ENCODE measurements at regions not wholly inside any gene's neighbourhood (a gene's known extent, or its start where the extent isn't known, plus 50 kb on each side); places are given as distances from the start of the nearest gene placed in this dataset.
"Not testable (repeated sequence)": the region's sequence is repeated elsewhere in the genome, so short reads cannot be mapped to it uniquely, and the experiment has no call there.

DNA sequence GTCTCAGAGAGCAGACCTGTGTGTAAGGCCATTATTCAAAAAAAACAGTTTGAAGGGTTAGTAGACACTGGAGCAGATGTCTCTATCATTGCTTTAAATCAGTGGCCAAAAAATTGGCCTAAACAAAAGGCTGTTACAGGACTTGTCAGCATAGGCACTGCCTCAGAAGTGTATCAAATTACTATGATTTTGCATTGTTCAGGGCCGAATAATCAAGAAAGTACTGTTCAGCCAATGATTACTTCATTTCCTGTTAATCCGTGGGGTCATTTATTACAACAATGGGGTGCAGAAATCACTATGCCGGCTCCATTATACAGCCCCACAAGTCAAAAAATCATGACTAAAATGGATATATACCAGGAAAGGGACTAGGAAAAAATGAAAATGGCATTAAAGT is 160.3 kb downstream of the GPX5 start:
- TF ChIP-seq, protein P1, sequence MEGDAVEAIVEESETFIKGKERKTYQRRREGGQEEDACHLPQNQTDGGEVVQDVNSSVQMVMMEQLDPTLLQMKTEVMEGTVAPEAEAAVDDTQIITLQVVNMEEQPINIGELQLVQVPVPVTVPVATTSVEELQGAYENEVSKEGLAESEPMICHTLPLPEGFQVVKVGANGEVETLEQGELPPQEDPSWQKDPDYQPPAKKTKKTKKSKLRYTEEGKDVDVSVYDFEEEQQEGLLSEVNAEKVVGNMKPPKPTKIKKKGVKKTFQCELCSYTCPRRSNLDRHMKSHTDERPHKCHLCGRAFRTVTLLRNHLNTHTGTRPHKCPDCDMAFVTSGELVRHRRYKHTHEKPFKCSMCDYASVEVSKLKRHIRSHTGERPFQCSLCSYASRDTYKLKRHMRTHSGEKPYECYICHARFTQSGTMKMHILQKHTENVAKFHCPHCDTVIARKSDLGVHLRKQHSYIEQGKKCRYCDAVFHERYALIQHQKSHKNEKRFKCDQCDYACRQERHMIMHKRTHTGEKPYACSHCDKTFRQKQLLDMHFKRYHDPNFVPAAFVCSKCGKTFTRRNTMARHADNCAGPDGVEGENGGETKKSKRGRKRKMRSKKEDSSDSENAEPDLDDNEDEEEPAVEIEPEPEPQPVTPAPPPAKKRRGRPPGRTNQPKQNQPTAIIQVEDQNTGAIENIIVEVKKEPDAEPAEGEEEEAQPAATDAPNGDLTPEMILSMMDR (conservative IDR thresholded peaks at IDR 0.05; ENCODE audit: low read depth, low read length): not testable (repeated sequence)
- TF ChIP-seq EZH2 (IDR thresholded peaks at IDR 0.05; ENCODE audit: borderline replicate concordance, low read depth, low read length, poor library complexity, severe bottlenecking): not testable (repeated sequence)
